ENCODE measurements at regions not wholly inside any gene's neighbourhood (a gene's known extent, or its start where the extent isn't known, plus 50 kb on each side); places are given as distances from the start of the nearest gene placed in this dataset.

GRCh38 chr2:220240641-220241040 is 613.2 kb downstream of the SLC4A3 start:
- no peaks in the 10 kb centered on the region for H3K36me3 ChIP-seq
- H3K9me3 ChIP-seq (replicated peaks), result no peaks in the 10 kb centered on the region
- DNase-seq, result no peak
- no peak for TF ChIP-seq CTCF (IDR thresholded peaks at IDR 0.05; ENCODE audit: borderline replicate concordance)
- no peaks in the 10 kb centered on the region for H3K4me1 ChIP-seq
- H3K4me3 ChIP-seq, result no peak overlapping the region
- intact Hi-C loops (cut with micrococcal nuclease), result no loop called here
- H3K27me3 ChIP-seq (ENCODE audit: low read depth), result no peaks in the 10 kb centered on the region
- H3K27ac ChIP-seq (replicated peaks), result no peak overlapping the region

- intact Hi-C loops (cut with micrococcal nuclease), result no loop called here
- Histone ChIP-seq H3K27ac (replicated peaks) (no peak overlapping the region), H3K4me3 (no peak overlapping the region), H3K27me3 (ENCODE audit: low read depth) (no peaks in the 10 kb centered on the region), H3K9me3 (replicated peaks) (no peaks in the 10 kb centered on the region), H3K36me3 (no peaks in the 10 kb centered on the region), H3K4me1 (no peaks in the 10 kb centered on the region)
- no peak for DNase-seq
- TF ChIP-seq CTCF (IDR thresholded peaks at IDR 0.05; ENCODE audit: borderline replicate concordance), result no peak
These were observed 614.0 kb downstream of the SLC4A3 start for GRCh38 chr2:220241423-220241822.

GRCh38 chr2:220243571-220243970 is 616.1 kb downstream of the SLC4A3 start:
- no peaks in the 10 kb centered on the region for H3K9me3 ChIP-seq (replicated peaks)
- intact Hi-C loops (cut with micrococcal nuclease), result no loop called here
- no peaks in the 10 kb centered on the region for H3K27me3 ChIP-seq (ENCODE audit: low read depth)
- H3K36me3 ChIP-seq, result no peaks in the 10 kb centered on the region
- H3K4me3 ChIP-seq, result no peak overlapping the region
- no peaks in the 10 kb centered on the region for H3K4me1 ChIP-seq
- no peak for DNase-seq
- no peak for TF ChIP-seq CTCF (IDR thresholded peaks at IDR 0.05; ENCODE audit: borderline replicate concordance)
- no peak overlapping the region for H3K27ac ChIP-seq (replicated peaks)

- Histone ChIP-seq H3K36me3 (no peaks in the 10 kb centered on the region), H3K4me1 (no peaks in the 10 kb centered on the region), H3K9me3 (replicated peaks) (no peaks in the 10 kb centered on the region), H3K27me3 (ENCODE audit: low read depth) (no peaks in the 10 kb centered on the region), H3K4me3 (no peak overlapping the region), H3K27ac (replicated peaks) (no peak overlapping the region)
- intact Hi-C loops (cut with micrococcal nuclease), result no loop called here
- DNase-seq, result no peak
- TF ChIP-seq CTCF (IDR thresholded peaks at IDR 0.05; ENCODE audit: borderline replicate concordance), result no peak
These were observed 619.0 kb downstream of the SLC4A3 start for GRCh38 chr2:220246386-220246785.

- Histone ChIP-seq H3K27ac (replicated peaks) (no peak overlapping the region), H3K4me3 (no peak overlapping the region), H3K27me3 (ENCODE audit: low read depth) (no peaks in the 10 kb centered on the region), H3K4me1 (no peaks in the 10 kb centered on the region), H3K36me3 (no peaks in the 10 kb centered on the region), H3K9me3 (replicated peaks) (no peaks in the 10 kb centered on the region)
- TF ChIP-seq CTCF (IDR thresholded peaks at IDR 0.05; ENCODE audit: borderline replicate concordance), result no peak
- intact Hi-C loops (cut with micrococcal nuclease), result no loop called here
- DNase-seq, result no peak
These were observed 620.3 kb downstream of the SLC4A3 start for GRCh38 chr2:220247588-220248350.
